ENCODE measurements at regions not wholly inside any gene's neighbourhood (a gene's known extent, or its start where the extent isn't known, plus 50 kb on each side); places are given as distances from the start of the nearest gene placed in this dataset.
"Not testable (repeated sequence)": the region's sequence is repeated elsewhere in the genome, so short reads cannot be mapped to it uniquely, and the experiment has no call there.

DNA sequence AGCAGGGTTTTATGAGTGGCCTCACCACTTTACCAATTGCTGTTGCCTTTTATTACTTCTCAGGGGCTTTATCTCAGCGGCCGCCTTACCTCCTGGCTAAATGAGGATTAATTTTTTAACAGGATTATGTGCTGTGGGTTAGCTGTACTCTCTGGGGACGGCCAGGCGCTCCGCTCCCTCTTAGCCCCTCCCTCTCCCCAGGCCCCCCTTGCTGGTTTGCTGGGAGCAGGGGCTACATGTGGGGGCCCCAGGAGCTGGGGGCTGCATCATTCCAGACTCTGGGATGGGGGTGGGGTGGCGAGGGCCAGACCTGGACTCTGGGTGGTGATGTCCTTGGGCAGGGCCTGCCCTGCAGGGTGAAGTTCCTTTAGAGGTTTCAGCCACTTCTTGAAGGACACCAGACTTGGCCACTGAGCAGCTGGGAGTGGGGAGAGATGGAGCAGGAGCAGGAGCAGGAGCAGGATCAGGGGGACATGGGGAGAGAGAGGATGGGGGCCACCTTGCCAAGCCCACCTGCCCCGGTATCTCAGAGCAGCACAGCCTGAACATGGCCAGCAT lies 196.1 kb downstream of the GOLGA6L6 start:
- no peak for DNase-seq

- DNase-seq, result no peak
Observed at GRCh38 chr15:20344601-20345400, 196.8 kb downstream of the GOLGA6L6 start.

- not testable (repeated sequence) for DNase-seq
Observed at GRCh38 chr15:20343395-20344211, 198.0 kb downstream of the GOLGA6L6 start.

DNA sequence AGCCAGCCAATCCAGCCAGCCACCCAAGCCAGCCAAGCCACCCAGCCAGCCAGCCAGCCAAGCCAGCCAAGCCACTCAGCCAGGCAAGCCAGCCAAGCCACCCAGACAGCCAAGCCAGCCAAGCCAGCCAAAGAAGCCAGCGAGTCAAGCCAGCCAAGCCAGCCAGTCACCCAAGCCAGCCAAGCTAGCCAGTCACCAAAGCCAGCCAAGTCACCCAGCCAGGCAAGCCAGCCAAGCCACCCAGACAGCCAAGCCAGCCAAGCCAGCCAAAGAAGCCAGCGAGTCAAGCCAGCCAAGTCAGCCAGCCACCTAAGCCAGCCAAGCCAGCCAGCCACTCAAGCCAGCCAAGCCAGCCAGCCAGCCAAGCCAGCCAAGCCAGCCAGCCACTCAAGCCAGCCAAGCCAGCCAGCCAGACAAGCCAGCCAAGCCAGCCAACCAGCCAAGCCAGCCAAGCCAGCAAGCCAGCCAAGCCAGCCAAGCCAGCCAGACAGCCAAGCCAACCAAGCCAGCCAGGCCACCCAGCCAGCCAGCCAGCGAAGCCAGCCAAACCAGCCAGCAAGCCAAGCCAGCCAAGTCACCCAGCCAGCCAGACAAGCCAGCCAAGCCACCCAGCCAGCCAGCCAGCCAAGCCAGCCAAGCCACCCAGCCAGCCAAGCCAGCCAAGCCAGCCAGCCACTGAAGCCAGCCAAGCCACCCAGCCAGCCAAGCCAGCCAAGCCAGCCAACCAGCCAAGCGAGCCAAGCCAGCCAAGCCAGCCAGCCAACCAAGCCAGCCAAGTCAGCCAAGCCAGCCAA lies 198.8 kb downstream of the GOLGA6L6 start:
- DNase-seq, result not testable (repeated sequence)

GRCh38 chr15:20341901-20342600 lies 199.5 kb downstream of the GOLGA6L6 start:
- DNase-seq, result peak; percentile 2

- peak; percentile 16 for DNase-seq
Observed at GRCh38 chr15:20340931-20341661, 200.5 kb downstream of the GOLGA6L6 start.

GRCh38 chr15:20340331-20340811 lies 201.2 kb downstream of the GOLGA6L6 start:
- peak; percentile 3 for DNase-seq

DNA sequence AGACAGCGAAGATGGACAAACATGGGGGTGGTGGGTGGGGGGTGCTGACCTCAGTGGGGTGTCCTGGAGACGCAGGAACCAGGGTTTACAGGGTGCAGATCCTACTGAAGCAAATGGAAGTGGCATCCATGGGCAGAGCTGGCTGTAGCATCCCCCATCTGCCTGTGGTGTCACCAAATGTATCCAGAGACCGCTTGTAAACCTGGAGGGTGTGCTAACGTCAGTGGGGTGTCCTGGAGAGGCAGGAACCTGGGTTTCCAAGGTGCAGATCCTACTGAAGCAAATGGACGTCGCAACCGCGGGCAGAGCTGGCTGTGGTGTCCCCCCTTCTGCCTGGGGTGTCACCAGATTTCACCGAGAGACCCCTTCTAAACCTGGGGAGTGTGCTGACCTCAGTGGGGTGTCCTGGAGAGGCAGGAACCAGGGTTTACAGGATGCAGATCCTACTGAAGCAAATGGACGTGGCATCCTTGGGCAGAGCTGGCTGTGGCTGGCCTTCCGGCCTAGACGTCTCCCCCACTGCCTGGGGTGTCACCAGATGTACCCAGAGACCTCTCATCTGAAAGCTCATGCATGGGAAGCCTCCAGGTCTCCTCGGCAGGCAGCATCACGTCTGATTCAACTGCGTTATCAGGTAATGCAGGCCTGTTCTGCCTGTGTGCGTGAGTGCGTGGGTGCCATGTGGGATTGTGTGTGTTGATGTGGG lies 202.4 kb downstream of the GOLGA6L6 start:
- DNase-seq, result peak; percentile 1

- DNase-seq, result not testable (repeated sequence)
Observed at GRCh38 chr15:20338671-20339070, 202.9 kb downstream of the GOLGA6L6 start.

DNA sequence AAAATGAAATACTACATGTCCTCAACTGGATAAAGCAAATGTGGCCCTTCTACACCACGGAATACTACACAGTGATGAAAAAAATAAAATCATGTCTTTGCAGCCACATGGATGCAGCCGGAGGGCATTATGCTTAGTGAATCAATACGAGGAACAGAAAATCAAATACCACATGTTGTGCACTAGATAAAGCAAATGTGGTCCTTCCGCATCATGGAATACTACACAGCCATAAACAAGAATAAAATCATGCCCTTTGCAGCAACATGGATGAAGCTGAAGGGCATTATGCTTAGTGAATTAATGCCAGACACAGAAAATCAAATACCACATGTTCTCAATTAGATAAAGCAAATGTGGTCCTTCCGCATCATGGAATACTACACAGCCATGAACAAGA lies 204.4 kb downstream of the GOLGA6L6 start:
- not testable (repeated sequence) for DNase-seq

GRCh38 chr15:20334451-20334850 lies 207.1 kb downstream of the GOLGA6L6 start:
- not testable (repeated sequence) for DNase-seq

GRCh38 chr15:20325751-20326150 lies 215.8 kb downstream of the GOLGA6L6 start:
- DNase-seq, result not testable (repeated sequence)

GRCh38 chr15:20317132-20317531 lies 224.5 kb downstream of the GOLGA6L6 start:
- DNase-seq, result not testable (repeated sequence)

GRCh38 chr15:20311014-20311680 lies 230.5 kb downstream of the GOLGA6L6 start:
- not testable (repeated sequence) for DNase-seq

- DNase-seq, result no peak
Observed at GRCh38 chr15:20310603-20311002, 231.0 kb downstream of the GOLGA6L6 start.

GRCh38 chr15:20309966-20310365 lies 231.6 kb downstream of the GOLGA6L6 start:
- DNase-seq, result not testable (repeated sequence)

DNA sequence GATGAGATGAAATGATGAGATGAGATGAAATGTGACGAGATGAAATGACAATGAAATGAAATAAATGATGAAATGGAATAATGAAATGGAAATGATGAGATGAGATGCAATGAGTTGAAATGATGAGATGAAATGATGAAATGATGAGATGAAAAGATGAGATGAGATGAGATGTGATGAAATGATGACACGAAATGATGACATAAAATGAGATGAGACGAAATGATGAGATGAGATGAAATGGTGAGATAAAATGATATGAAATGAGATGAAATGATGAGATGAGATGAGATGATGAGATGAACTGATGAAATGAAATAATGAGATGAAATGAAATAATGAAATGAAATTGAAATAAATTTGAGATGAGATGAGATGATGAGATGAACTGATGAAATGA lies 232.2 kb downstream of the GOLGA6L6 start:
- DNase-seq, result not testable (repeated sequence)

- DNase-seq, result not testable (repeated sequence)
Observed at GRCh38 chr15:20308027-20308690, 233.4 kb downstream of the GOLGA6L6 start.

- DNase-seq, result not testable (repeated sequence)
Observed at GRCh38 chr15:20307137-20307536, 234.5 kb downstream of the GOLGA6L6 start.
